SU-DHL-6 (cell line): ENCODE measurements at regions not wholly inside any gene's neighbourhood (a gene's known extent, or its start where the extent isn't known, plus 50 kb on each side); places are given as distances from the start of the nearest gene placed in this dataset.

Experiments
- H2AFZ ChIP-seq: fragments of 200-600 bp; sonication (generic); 2 replicates; pipeline ENCODE4 v1.6.1; 2014; ENCODE audit warnings: low read depth, mild to moderate bottlenecking, moderate library complexity, mixed read lengths, antibody characterized with exemption, low read length; ENCODE audit not compliant: severe bottlenecking
- H3F3A ChIP-seq: fragments of 200-600 bp; shearing (Covaris generic); 2 replicates; pipeline ENCODE4 v1.6.0; 2016; ENCODE audit warnings: antibody characterized with exemption, mild to moderate bottlenecking; ENCODE audit not compliant: insufficient read depth
- H3K27ac ChIP-seq: fragments of 200-600 bp; sonication (generic); 2 replicates; pipeline ENCODE4 v1.5.1; 2016; ENCODE audit warnings: low read depth, mild to moderate bottlenecking, low read length, moderate library complexity, mixed read lengths
- H3K27me3 ChIP-seq: fragments of 200-600 bp; sonication (generic), shearing (Covaris generic); 2 replicates; pipeline ENCODE4 v1.6.0; 2014; ENCODE audit warnings: mild to moderate bottlenecking, low read length
- H3K36me3 ChIP-seq: fragments of 200-600 bp; sonication (generic); 2 replicates; pipeline ENCODE4 v1.6.1; 2014; ENCODE audit warnings: mild to moderate bottlenecking, low read length, mixed read lengths
- H3K4me2 ChIP-seq: fragments of 300-600, 200-600 bp; shearing (Covaris generic), sonication (generic); 2 replicates; pipeline ENCODE4 v1.6.0; 2014; ENCODE audit warnings: low read length, low read depth, mild to moderate bottlenecking; ENCODE audit not compliant: poor library complexity, severe bottlenecking
- H3K4me3 ChIP-seq: fragments of 200-600 bp; sonication (generic); 2 replicates; pipeline ENCODE4 v1.5.1; 2014; ENCODE audit warnings: antibody characterized with exemption, low read length, mild to moderate bottlenecking, mixed read lengths; ENCODE audit not compliant: insufficient read depth, poor library complexity, severe bottlenecking
- H3K79me2 ChIP-seq: fragments of 200-600 bp; sonication (generic); 2 replicates; pipeline ENCODE4 v1.6.1; 2014; ENCODE audit warnings: mild to moderate bottlenecking, low read length, moderate library complexity; ENCODE audit not compliant: insufficient read depth
- H3K9ac ChIP-seq: fragments of 200-600 bp; sonication (generic); 2 replicates; pipeline ENCODE4 v1.7.0; 2014; ENCODE audit warnings: mild to moderate bottlenecking, low read length
- H3K9me2 ChIP-seq: fragments of 200-600 bp; sonication (generic); replicated peaks from 2 replicates; pipeline ENCODE4 v1.6.1; 2014; ENCODE audit warnings: low read length; ENCODE audit not compliant: insufficient read depth
- H3K9me3 ChIP-seq: fragments of 200-600 bp; sonication (generic); 2 replicates; pipeline ENCODE4 v1.6.1; 2014; ENCODE audit warnings: low read length, mixed read lengths; ENCODE audit not compliant: insufficient read depth
- H4K20me1 ChIP-seq: fragments of 200-600 bp; sonication (generic); 2 replicates; pipeline ENCODE4 v1.6.1; 2014; ENCODE audit warnings: low read depth, mild to moderate bottlenecking, antibody characterized with exemption, low read length, moderate library complexity, mixed read lengths
- CTCF ChIP-seq: fragments of 200-600 bp; sonication (generic); IDR thresholded peaks from one replicate; pipeline ENCODE4 v1.5.1; 2017; ENCODE audit warnings: antibody characterized with exemption, mild to moderate bottlenecking, low read length, moderate library complexity; ENCODE audit not compliant: insufficient read depth, poor library complexity, severe bottlenecking
- EZH2phosphoT487 ChIP-seq: fragments of 200-600 bp; sonication (generic), shearing (Covaris generic); conservative IDR thresholded peaks from 2 replicates; pipeline ENCODE4 v1.6.1; 2018; ENCODE audit warnings: mild to moderate bottlenecking, antibody characterized with exemption, low read length, moderate library complexity, mixed read lengths

GRCh38 chr1:29657816-29658215 is 421.5 kb downstream of the PTPRU start:
- Histone ChIP-seq H3K4me2 (no peak overlapping the region), H3K9me3 (no peaks in the 10 kb centered on the region), H4K20me1 (no peaks in the 10 kb centered on the region), H3K27me3 (no peaks in the 10 kb centered on the region), H3K36me3 (no peaks in the 10 kb centered on the region), H3K27ac (no peak overlapping the region), H3K4me3 (no peak overlapping the region), H2AFZ (no peak overlapping the region), H3F3A (no peaks in the 10 kb centered on the region), H3K9ac (no peak overlapping the region), H3K79me2 (no peaks in the 10 kb centered on the region), H3K9me2 (no peaks in the 10 kb centered on the region)
- TF ChIP-seq CTCF (no peak), EZH2phosphoT487 (no peak)

DNA sequence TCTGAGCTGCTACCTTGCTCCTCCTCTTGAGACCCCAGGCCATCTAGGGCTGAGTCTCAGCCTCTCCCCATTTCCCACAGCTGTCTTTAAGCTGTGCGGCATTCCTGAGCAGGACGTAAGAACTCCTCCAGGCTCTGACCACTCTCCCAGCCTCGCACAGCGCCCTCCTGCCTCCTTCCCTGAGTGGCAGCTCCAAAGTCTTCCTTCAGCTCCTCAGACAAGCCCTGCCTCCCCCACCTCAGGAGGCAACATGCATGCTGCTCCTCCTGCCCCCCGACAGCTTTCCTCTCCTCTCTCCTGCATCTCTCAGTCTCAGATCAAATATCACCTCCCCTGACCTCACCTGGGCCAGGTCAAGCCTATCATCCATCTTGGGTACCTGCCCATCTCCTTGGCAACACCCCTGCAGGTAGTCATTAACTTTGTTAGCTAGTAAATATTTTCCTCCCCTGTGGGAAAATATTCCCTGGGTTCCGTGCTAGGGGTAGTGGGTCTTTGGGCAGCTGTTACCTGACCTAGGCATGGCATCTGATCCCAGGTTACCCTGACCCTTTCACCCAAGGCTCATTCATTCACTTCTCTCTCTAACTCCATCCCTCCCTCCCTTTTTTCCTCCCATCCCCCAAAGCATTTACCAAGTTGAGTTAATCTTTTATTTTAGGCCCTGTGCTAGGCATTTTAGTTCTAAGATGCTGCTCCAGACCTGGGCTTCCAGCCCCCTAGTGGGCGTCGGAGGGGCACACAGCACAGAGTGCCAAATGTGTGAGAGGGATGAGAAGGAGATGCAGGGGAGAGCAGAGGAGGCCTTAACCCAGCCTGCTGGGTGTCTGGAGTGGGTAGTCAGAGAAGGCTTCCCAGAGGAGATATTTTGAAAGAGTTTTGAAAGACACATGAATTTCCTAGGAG is 419.9 kb downstream of the PTPRU start:
- Histone ChIP-seq H3K79me2 (no peaks in the 10 kb centered on the region), H3F3A (no peaks in the 10 kb centered on the region), H3K9ac (no peak overlapping the region), H3K36me3 (no peaks in the 10 kb centered on the region), H3K9me3 (no peaks in the 10 kb centered on the region), H3K27ac (no peak overlapping the region), H3K4me3 (no peak overlapping the region), H3K9me2 (no peaks in the 10 kb centered on the region), H4K20me1 (no peaks in the 10 kb centered on the region), H3K27me3 (no peaks in the 10 kb centered on the region), H3K4me2 (no peak overlapping the region), H2AFZ (no peak overlapping the region)
- TF ChIP-seq CTCF: peak; percentile 33
- no peak for TF ChIP-seq EZH2phosphoT487

GRCh38 chr1:29655145-29655544 is 418.8 kb downstream of the PTPRU start:
- Histone ChIP-seq H3K9ac (no peak overlapping the region), H3K79me2 (no peaks in the 10 kb centered on the region), H2AFZ (no peak overlapping the region), H3K9me3 (no peaks in the 10 kb centered on the region), H3K9me2 (no peaks in the 10 kb centered on the region), H3K36me3 (no peaks in the 10 kb centered on the region), H3F3A (no peaks in the 10 kb centered on the region), H3K27ac (no peak overlapping the region), H3K4me2 (no peak overlapping the region), H4K20me1 (no peaks in the 10 kb centered on the region), H3K27me3 (no peaks in the 10 kb centered on the region), H3K4me3 (no peak overlapping the region)
- TF ChIP-seq EZH2phosphoT487 (no peak), CTCF (no peak)
